Endothelial cell of umbilical vein (primary cell): ENCODE measurements at regions not wholly inside any gene's neighbourhood (a gene's known extent, or its start where the extent isn't known, plus 50 kb on each side); places are given as distances from the start of the nearest gene placed in this dataset.

ENCODE experiments used
- BruUV-seq: library from RNA; stranded (reverse); fragments of 400-500 nt; replicated peaks from 2 replicates; lab custom pipeline; 2021; lab: Mats Ljungman, UMichigan
- CTCF ChIA-PET: fragments of 300-600, 350-600 bp; sonication (Branson Sonifier 250); formaldehyde crosslinking; loops from one replicate; lab custom pipeline; 2021; ENCODE audit warnings: antibody characterized with exemption, inconsistent platforms; lab: Charles Lee
- POLR2A ChIA-PET: fragments of 300-600, 350-600 bp; sonication (Branson Sonifier 250); formaldehyde crosslinking; loops from one replicate; lab custom pipeline; 2021; ENCODE audit warnings: antibody characterized with exemption, inconsistent platforms; lab: Charles Lee
- DNase-seq: peaks from one replicate; pipeline ENCODE4 v3.0.0-alpha.2; 2011; ENCODE audit warnings: low read depth, low spot score
- FAIRE-seq: peaks from 2 replicates; lab custom pipeline; 2011; peaks lifted over from hg19 to GRCh38; lab: Jason Lieb, UNC
- H2AFZ ChIP-seq: 2 replicates; pipeline ENCODE4 v1.6.0; 2012; ENCODE audit warnings: low read depth, low read length, control low read depth, inconsistent platforms
- H3K27ac ChIP-seq: 2 replicates; pipeline ENCODE4 v1.5.1; 2011; ENCODE audit warnings: low read depth, mild to moderate bottlenecking, control low read depth, low read length, moderate library complexity; ENCODE audit not compliant: insufficient read depth
- H3K27me3 ChIP-seq, 2 experiments: 2 replicates each; pipeline versions ENCODE4 v1.6.0 to v1.6.1; 2011; ENCODE audit warnings: low read length in 2 of 2, mixed read lengths in 1 of 2; ENCODE audit not compliant: control insufficient read depth in 2 of 2, insufficient read depth in 2 of 2
- H3K36me3 ChIP-seq, 2 experiments: 2 replicates in 1 of 2; 3 replicates in 1 of 2; pipeline ENCODE4 v1.5.1; 2011; ENCODE audit warnings: low read length in 2 of 2, mild to moderate bottlenecking in 1 of 2, moderate library complexity in 1 of 2; ENCODE audit not compliant: control insufficient read depth in 2 of 2, insufficient read depth in 2 of 2; ENCODE audit errors: extremely low read depth in 1 of 2
- H3K4me1 ChIP-seq: 3 replicates; pipeline ENCODE4 v1.5.1; 2011; ENCODE audit warnings: mild to moderate bottlenecking, low read length; ENCODE audit not compliant: control insufficient read depth, insufficient read depth; ENCODE audit errors: extremely low read depth
- H3K4me2 ChIP-seq: 2 replicates; pipeline ENCODE4 v1.6.1; 2011; ENCODE audit warnings: low read length, control low read depth, mixed read lengths; ENCODE audit not compliant: insufficient read depth
- H3K4me3 ChIP-seq, 3 experiments: fragments of 200-600 bp in 1 of 3; sonication (generic), shearing (Covaris generic) in 1 of 3; replicated peaks in 1 of 3; 2 replicates each; pipeline ENCODE4 v1.5.1; 2011 to 2016; ENCODE audit warnings: control low read depth in 3 of 3, low read length in 3 of 3, mild to moderate bottlenecking in 2 of 3, inconsistent platforms in 1 of 3, low read depth in 1 of 3, moderate library complexity in 1 of 3; ENCODE audit not compliant: insufficient read depth in 1 of 3
- H3K79me2 ChIP-seq: 2 replicates; pipeline ENCODE4 v1.6.0; 2012; ENCODE audit warnings: low read length, inconsistent platforms; ENCODE audit not compliant: control insufficient read depth, insufficient read depth
- H3K9ac ChIP-seq: replicated peaks from 2 replicates; pipeline ENCODE3; 2011; ENCODE audit warnings: low read length, control low read depth; ENCODE audit not compliant: insufficient read depth; ENCODE audit errors: extremely low read depth
- H3K9me1 ChIP-seq: replicated peaks from 3 replicates; pipeline ENCODE4 v1.6.0; 2011; ENCODE audit warnings: mild to moderate bottlenecking, low read length; ENCODE audit not compliant: control insufficient read depth, insufficient read depth; ENCODE audit errors: extremely low read depth
- H3K9me3 ChIP-seq: replicated peaks from 2 replicates; pipeline ENCODE4 v1.5.1; 2012; ENCODE audit warnings: low read length, inconsistent platforms; ENCODE audit not compliant: control insufficient read depth, insufficient read depth
- H4K20me1 ChIP-seq: replicated peaks from 2 replicates; pipeline ENCODE3; 2011; ENCODE audit warnings: mild to moderate bottlenecking, low read length; ENCODE audit not compliant: control insufficient read depth, insufficient read depth; ENCODE audit errors: extremely low read depth
- EZH2 ChIP-seq: IDR thresholded peaks from 2 replicates; pipeline ENCODE4 v1.6.1; 2012; ENCODE audit warnings: borderline replicate concordance, low read depth, mild to moderate bottlenecking, moderate library complexity, low read length, inconsistent platforms; ENCODE audit not compliant: severe bottlenecking
- FOS ChIP-seq: IDR thresholded peaks from 2 replicates; pipeline ENCODE4 v1.6.1; 2011; ENCODE audit warnings: mild to moderate bottlenecking, low read length, moderate library complexity, borderline replicate concordance; ENCODE audit not compliant: insufficient read depth
- GATA2 ChIP-seq: IDR thresholded peaks from 2 replicates; pipeline ENCODE4 v1.7.0; 2011; ENCODE audit warnings: low read depth, mild to moderate bottlenecking, moderate library complexity, mixed read lengths, low read length; ENCODE audit not compliant: insufficient read length, insufficient read depth
- JUN ChIP-seq: IDR thresholded peaks from 2 replicates; pipeline ENCODE4 v1.6.1; 2011; ENCODE audit warnings: borderline replicate concordance, low read depth; ENCODE audit not compliant: insufficient read length, insufficient read depth
- MAX ChIP-seq: IDR thresholded peaks from 2 replicates; pipeline ENCODE4 v1.6.1; 2011; ENCODE audit not compliant: insufficient read depth, insufficient read length
- MYC ChIP-seq: IDR thresholded peaks from one replicate; pipeline ENCODE4 v1.6.1; 2011; ENCODE audit warnings: mild to moderate bottlenecking, low read depth, low read length
- POLR2A ChIP-seq: IDR thresholded peaks from 2 replicates; pipeline ENCODE4 v1.6.1; 2012; ENCODE audit warnings: low read depth, mild to moderate bottlenecking, control low read depth, low read length
- POLR2AphosphoS5 ChIP-seq: IDR thresholded peaks from 2 replicates; pipeline ENCODE4 v1.6.1; 2012; ENCODE audit warnings: low read depth, mild to moderate bottlenecking, control low read depth, low read length, moderate library complexity; ENCODE audit not compliant: insufficient read depth
- dilution Hi-C: fragments of 300-500 bp; cut with MboI; formaldehyde crosslinking; loops from one replicate; pipeline ENCODE4 v1.15.0; 2019; ENCODE audit warnings: low sequenced_read_pairs; ENCODE audit not compliant: extremely low pct_ligation_motif_present
- intact Hi-C: fragments of 100-400 bp; cut with micrococcal nuclease; formaldehyde crosslinking; loops from one replicate; pipeline ENCODE4 v1.10.0; 2022
- TF ChIP-seq, protein P1 (sequence below), 2 donors: IDR thresholded peaks; 1 replicate in 1 of 2; 2 replicates in 1 of 2; pipeline ENCODE4 v1.5.1; 2011; ENCODE audit warnings: low read length in 2 of 2, mild to moderate bottlenecking in 2 of 2, moderate library complexity in 2 of 2, control low read depth in 1 of 2, inconsistent platforms in 1 of 2, low read depth in 1 of 2; ENCODE audit not compliant: insufficient read depth in 1 of 2; ENCODE audit errors: extremely low read depth in 1 of 2

GRCh38 chr12:91940826-91941570, 204.6 kb downstream of the BTG1 start:
- FAIRE-seq = no peak
- intact Hi-C loops = no loop called here
- dilution Hi-C loops = no loop called here

More at GRCh38 chr12:91940826-91941570, 204.6 kb downstream of the BTG1 start:
- Histone ChIP-seq H3K9me1 (no peaks in the 10 kb centered on the region), H4K20me1 (no peaks in the 10 kb centered on the region), H3K79me2 (no peaks in the 10 kb centered on the region), H3K27ac (no peak overlapping the region), H3K4me2 (no peak overlapping the region), H3K9ac (no peak overlapping the region), H3K9me3 (no peaks in the 10 kb centered on the region), H3K4me3 (no peak overlapping the region), H3K27me3 (no peaks in the 10 kb centered on the region), H3K4me1 (no peaks in the 10 kb centered on the region), H2AFZ (no peak overlapping the region), H3K36me3 (no peaks in the 10 kb centered on the region)
- POLR2A ChIA-PET = no interaction called here
- CTCF ChIA-PET = no interaction called here
- no TSS peak for BruUV-seq
- TF ChIP-seq, protein P1, sequence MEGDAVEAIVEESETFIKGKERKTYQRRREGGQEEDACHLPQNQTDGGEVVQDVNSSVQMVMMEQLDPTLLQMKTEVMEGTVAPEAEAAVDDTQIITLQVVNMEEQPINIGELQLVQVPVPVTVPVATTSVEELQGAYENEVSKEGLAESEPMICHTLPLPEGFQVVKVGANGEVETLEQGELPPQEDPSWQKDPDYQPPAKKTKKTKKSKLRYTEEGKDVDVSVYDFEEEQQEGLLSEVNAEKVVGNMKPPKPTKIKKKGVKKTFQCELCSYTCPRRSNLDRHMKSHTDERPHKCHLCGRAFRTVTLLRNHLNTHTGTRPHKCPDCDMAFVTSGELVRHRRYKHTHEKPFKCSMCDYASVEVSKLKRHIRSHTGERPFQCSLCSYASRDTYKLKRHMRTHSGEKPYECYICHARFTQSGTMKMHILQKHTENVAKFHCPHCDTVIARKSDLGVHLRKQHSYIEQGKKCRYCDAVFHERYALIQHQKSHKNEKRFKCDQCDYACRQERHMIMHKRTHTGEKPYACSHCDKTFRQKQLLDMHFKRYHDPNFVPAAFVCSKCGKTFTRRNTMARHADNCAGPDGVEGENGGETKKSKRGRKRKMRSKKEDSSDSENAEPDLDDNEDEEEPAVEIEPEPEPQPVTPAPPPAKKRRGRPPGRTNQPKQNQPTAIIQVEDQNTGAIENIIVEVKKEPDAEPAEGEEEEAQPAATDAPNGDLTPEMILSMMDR (IDR thresholded peaks at IDR 0.05; ENCODE audit: extremely low read depth in 1 of 2, insufficient read depth in 1 of 2, low read depth in 1 of 2, low read length in 2 of 2) = no peak
- TF ChIP-seq POLR2AphosphoS5 = no peak
- TF ChIP-seq GATA2 = no peak
- TF ChIP-seq MAX = no peak
- no peak for TF ChIP-seq EZH2
- TF ChIP-seq POLR2A = no peak
- no peak for TF ChIP-seq MYC
- no peak for TF ChIP-seq FOS
- TF ChIP-seq JUN = no peak
- DNase-seq = no peak
